H1 (cell line): ENCODE measurements at regions not wholly inside any gene's neighbourhood (a gene's known extent, or its start where the extent isn't known, plus 50 kb on each side); places are given as distances from the start of the nearest gene placed in this dataset.

Experiments
- CBX5 ChIP-seq: fragments of 300-800, 300-1000 bp; sonication (generic); IDR thresholded peaks from 2 replicates; pipeline ENCODE4 v1.7.1; 2016; ENCODE audit warnings: antibody characterized with exemption, low read length, low read depth
- CBX8 ChIP-seq: fragments of 300-800, 300-1000 bp; sonication (generic); IDR thresholded peaks from 2 replicates; pipeline ENCODE4 v1.7.1; 2016; ENCODE audit warnings: low read depth, low read length, borderline replicate concordance
- GTF2F1 ChIP-seq: IDR thresholded peaks from 2 replicates; pipeline ENCODE4 v1.6.1; 2012; ENCODE audit warnings: low read depth, low read length, improper control_type of control experiment, borderline replicate concordance
- JUND ChIP-seq: IDR thresholded peaks from 2 replicates; pipeline ENCODE4 v1.6.1; 2011; ENCODE audit warnings: mild to moderate bottlenecking, improper control_type of control experiment, low read length
- RAD21 ChIP-seq, 2 experiments: IDR thresholded peaks in 1 of 2; conservative IDR thresholded peaks in 1 of 2; 2 replicates each; pipeline ENCODE4 v1.6.1; 2011; ENCODE audit warnings: low read depth in 2 of 2, low read length in 2 of 2, improper control_type of control experiment in 1 of 2, inconsistent platforms in 1 of 2, mild to moderate bottlenecking in 1 of 2, moderate library complexity in 1 of 2
- SP1 ChIP-seq: IDR thresholded peaks from 2 replicates; pipeline ENCODE4 v1.6.1; 2011; ENCODE audit warnings: low read depth, low read length

- TF ChIP-seq RAD21 (IDR thresholded peaks at IDR 0.05 in 1 of 2, conservative IDR thresholded peaks at IDR 0.05 in 1 of 2; ENCODE audit: low read depth in 2 of 2, low read length in 2 of 2) (no peak), JUND (no peak), CBX8 (no peak), GTF2F1 (no peak), SP1 (no peak), CBX5 (no peak)
- TF ChIP-seq, all 59 proteins: peak for 0
These were observed 59.8 kb upstream of the FHIT start (continued) for GRCh38 chr3:61311044-61311443.
